ENCODE measurements at regions not wholly inside any gene's neighbourhood (a gene's known extent, or its start where the extent isn't known, plus 50 kb on each side); places are given as distances from the start of the nearest gene placed in this dataset.

DNA sequence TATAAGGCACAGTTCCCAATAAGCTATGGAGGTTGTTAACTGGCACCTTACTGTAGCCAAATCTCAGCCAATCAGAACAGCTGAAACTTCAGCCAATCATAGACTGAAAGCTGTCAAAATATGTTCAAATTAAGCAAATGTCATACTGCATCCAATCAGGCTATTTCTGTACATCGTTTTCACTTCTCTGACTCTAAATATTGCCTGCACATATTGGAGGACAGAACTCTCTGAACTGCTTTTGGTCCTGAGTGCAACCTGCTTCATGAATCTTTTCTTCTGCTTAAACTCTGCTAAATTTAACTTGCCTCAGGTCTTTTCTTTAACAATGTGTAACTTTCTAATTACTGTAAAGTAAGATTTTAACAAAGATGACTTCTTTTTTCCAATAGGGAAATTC is 1198.9 kb upstream of the PCDH7 start:
- DNase-seq (ENCODE audit: low read depth, low spot score) = no peak

DNA sequence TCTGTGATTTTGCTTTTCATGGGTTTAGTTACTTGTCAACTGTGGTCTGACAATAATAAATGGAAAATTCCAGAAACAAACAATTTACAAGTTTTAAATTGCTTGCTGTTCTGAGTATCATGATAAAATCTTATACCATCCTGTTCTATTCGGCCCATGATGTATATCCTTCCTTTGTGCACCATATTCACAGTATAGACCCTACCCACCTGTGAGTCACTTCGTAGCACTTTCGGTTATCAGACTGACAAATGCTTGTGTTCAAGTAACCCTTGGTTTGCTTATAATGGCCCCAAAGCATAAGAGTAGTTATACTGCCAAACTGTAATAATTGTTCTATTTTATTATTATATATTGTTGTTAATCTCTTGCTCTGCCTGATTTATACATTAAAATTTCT is 1183.4 kb upstream of the PCDH7 start:
- DNase-seq (ENCODE audit: low read depth, low spot score) = no peak

DNA sequence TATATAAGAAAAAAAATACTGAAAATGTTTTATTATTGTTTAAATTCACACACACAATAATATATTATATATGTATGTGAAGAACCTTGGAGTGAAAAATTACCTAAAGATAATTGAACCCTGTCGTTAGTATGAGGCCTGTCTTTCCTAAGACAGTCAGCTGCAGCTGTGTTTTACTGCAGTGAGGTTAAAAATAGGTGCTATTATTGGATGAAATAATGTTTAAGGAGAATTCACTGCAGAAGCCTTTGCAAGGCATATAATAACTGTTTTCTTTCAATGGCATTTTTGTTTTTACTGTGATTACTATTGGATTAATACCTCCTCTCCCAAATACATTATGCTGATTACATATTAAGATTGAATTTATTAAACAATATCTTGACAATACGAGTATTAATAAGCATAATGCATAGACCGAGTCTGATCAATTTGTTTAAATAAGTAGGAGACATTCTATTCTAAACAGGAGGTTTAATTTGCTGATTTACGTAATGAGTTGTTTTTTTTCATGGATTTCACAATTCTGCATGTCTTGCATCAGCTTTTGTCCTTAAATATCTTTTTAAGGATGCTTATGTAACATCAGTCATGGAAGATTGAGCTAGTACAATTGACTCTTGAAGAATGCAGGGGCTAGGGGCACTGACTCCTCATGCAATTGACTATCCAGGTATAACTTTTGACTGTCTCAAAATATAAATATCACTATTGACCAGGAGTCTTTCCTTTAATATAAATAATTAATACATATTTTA is 1181.1 kb upstream of the PCDH7 start:
- no peak for DNase-seq (ENCODE audit: low read depth, low spot score)

DNA sequence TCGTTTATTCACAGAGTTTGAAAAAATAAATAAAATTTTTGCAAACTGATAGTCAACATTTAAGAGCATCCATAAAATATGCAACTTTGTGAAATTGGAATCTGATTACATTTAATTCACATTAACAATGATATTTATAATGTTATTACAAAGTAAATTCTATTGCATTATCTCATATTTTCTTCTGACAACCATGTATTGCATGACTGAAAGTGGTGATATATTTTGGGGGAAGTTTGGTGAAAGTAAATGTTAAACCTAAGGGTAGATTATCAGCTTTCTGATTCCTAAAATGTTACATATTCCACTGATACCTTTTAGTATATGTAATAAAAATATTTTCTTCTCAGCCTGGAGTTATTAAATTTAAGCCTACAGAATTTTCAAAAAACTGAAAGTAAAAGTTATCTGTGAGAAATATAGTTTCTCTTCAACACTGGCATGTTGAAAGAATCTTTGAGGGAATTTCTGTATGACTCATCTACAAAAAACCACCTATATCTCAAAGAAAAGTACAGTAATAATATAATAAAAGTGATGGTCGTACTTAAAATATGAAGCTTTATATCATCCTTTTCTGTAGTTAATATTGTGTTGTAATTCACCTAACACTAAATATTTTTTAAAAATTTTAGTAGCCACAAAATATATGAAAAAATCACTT is 1179.6 kb upstream of the PCDH7 start:
- DNase-seq (ENCODE audit: low read depth, low spot score) = no peak

DNA sequence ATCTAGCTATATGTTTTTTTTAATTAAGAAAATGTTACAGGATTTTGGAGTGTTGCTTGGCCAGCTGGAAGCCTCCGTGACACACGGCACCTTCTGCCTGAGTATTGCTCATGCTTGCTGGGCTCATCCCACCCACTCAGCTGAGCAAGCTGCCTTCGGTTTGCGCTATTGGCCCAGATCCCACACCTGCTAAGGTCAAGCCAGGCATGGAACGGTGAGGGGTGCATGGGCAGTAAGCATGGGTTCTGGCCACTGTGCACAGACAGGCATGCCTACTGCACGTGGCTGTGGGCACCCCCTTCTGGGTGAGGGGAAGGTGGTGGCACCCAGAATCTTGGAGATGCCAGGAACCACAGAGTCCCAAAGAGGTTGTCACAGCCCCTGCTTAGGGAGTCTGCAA is 1178.4 kb upstream of the PCDH7 start:
- no peak for DNase-seq (ENCODE audit: low read depth, low spot score)

DNA sequence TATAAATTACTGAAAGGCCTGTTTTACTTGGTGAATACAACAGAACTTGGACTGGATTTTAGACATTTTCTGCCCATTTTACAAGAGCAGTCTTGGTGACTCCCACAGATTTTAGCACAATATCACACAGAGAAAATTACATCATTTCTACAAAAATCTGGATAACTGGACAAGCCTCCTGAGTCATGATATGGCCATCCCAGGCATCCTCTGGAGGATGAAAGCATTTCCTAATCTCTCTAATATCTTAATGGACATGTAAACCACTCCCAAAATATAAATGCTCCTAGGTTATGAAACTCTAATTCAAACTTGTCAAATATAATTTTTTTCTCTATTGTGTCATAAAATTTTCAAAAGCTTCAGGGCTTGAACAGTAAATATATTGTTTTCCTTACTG is 1170.8 kb upstream of the PCDH7 start:
- DNase-seq (ENCODE audit: low read depth, low spot score) = no peak

DNA sequence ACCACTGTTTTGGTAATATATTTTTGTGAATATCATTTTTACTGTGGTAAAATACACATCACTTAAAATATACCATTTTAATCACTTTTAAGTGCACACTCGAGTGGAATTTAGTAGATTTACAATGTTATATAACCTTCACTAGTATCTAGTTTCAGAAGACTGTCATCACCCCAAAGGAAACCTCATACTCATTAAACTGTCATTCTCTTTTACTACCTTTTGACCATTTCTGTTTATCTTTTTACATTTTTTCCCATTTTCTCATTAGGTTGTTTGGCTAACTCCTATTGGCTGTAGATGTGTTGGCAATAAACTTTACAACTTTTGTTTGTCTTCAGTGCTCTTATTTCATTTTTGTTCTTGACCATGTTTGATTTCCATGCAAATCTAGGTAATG is 1168.3 kb upstream of the PCDH7 start:
- no peak for DNase-seq (ENCODE audit: low read depth, low spot score)

DNA sequence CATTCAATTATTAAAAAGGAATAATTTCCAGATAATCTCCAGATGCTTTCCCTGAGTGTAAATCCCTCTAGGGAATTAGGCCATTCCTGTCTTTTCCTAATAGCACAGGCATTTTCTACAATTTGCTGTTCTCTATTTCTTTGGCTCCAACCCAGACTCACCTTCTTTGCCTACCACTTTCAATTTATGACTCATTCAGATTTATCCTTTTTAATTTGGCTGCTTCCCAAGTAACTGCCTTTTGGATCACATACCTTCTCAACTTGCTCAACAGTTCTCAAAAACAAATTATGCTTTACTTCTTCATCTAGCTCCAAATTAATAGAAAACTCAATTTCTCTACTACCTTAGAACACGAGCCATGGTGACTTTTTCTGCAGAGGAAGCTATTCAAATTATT is 1166.3 kb upstream of the PCDH7 start:
- no peak for DNase-seq (ENCODE audit: low read depth, low spot score)

DNA sequence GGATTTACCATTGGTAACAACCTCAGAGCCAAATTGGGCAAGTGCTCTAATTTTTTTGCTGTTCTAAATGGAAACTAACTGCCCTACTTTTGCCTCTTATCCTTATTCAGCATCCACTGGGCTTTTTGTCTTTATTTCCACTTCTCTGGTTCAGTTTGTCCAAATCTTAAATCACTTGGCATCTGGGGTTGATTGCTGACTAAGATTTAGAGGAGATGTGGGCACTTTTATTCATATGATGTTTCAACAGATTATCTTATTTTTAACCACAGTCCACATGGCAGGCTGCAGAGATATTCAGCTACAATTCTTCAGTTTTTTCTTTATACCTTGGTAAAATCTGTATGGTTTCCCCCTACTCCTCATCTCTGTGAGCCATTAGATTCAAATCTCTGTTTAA is 1161.4 kb upstream of the PCDH7 start:
- DNase-seq (ENCODE audit: low read depth, low spot score) = no peak

DNA sequence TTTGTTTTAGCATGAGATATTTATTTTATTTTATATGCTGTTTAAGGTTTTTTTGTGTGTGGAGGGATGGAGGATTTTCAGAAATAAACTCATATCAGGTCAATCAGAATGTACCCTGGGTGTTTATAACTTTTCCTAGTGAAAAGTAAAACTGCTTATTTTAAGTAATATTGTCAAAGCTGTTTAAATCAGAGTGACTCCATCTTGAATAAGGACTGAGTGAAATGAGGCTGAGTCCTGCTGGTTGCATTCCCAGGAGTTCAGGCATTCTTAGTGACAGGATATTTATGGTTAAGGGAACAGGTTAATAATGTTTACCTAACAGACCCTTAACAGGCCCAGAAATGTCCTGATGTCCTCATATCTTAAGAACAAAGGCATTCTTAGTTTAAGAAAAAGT is 1160.9 kb upstream of the PCDH7 start:
- DNase-seq (ENCODE audit: low read depth, low spot score) = no peak

DNA sequence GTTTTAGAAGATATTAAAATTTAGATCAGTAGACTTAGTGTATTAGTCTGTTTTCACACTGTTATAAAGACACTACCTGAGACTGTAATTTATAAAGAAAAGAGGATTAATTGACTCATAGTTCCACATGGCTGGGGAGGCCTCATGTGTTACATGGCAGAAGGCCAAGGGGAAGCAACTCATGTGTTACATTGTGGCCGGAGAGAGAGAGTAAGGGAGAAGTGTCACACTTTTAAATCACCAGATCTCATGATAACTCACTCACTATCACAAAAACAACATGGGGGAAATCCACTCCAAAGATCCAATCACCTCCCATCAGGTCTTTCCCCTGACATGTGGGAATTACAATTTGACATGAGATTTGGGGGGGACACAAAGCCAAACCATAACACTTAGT is 1159.7 kb upstream of the PCDH7 start:
- DNase-seq (ENCODE audit: low read depth, low spot score) = no peak

DNA sequence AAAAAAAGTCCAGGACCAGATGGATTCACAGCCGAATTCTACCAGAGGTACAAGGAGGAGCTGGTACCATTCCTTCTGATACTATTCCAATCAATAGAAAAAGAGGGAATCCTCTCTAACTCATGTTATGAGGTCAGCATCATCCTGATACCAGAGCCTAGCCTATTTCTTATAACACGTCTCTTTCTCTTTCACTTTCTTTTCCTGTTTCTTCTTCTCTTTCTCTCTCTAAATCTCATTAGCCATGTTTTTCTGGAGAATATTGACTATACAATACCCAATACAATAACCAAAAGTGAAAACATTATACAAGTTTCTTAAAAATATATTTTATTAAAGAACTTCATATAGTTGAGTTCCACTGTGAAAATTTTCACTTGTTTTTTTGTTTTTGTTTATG is 1154.9 kb upstream of the PCDH7 start:
- DNase-seq (ENCODE audit: low read depth, low spot score) = no peak

DNA sequence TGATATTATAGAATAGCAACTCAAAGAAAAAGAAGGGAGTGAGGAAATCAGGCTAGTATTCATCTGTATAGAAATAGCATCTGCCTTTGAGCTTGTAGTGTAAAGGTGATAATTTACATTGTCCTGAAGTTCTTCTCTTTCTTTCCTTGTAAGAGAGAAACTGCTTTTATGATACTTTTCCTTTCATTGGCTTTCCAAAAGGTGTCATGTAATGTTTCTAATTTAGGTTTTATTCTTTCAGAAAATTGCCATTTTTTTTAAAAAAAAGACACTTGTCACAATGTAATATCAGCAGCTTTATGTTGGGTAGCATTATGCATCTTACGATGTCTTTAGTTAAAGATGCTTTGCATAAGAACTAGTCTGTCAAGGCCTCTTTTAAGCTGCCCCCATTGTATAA is 1153.8 kb upstream of the PCDH7 start:
- no peak for DNase-seq (ENCODE audit: low read depth, low spot score)

DNA sequence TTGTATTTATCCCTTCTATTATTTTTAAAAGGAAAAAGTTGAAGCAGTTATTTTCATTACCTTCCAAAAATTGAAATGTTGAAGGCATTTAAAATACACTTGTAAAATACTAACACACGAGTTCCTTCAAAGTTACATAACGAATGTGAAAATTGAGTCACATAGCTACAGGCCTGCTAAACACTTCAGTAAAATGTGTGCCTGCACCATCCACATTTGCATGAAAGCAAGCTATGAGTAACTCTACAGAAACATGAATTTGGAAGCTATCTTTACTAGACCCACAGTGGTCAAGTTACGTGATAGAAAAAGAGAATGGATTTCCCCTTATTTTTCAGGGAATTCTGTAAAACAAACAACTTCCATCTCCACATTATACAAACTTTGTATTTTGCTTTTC is 1148.8 kb upstream of the PCDH7 start:
- DNase-seq (ENCODE audit: low read depth, low spot score) = no peak

DNA sequence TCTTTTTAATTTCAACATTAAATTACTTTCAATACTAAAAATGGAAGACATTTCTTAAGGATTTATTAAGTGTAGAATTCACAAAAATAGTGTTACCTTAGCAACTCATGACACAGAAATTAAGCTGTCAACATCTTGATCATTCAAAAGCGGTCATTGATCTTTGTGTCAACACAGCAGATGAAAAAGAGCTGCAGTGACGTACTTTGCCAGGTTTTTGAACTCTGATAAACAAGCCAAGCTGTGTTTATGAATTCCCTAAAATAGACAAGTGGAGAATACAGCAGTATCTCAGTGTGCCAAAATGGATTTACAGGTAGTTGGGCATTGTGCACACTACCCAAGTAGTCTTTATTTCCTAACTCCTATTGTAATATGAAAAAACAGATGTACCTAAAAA is 1141.8 kb upstream of the PCDH7 start:
- DNase-seq (ENCODE audit: low read depth, low spot score) = no peak

DNA sequence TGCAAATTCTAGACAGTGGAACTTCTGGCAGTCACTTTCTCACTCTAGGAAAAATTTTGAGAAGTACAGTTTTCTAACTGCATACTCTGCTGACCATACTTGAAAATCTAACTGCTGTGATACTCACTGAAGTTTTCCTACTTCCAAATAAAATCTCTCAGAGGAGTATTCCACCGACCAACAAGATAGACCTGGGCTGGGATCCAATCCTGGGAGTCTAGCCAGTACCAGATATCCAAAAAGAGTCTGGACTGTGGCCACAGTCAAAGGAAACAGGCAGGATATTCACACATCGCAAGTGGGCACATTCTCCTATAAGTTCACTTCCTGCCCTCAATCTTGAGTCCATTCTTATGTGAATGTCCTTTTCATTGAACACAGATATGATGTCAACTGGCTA is 1138.7 kb upstream of the PCDH7 start:
- no peak for DNase-seq (ENCODE audit: low read depth, low spot score)

DNA sequence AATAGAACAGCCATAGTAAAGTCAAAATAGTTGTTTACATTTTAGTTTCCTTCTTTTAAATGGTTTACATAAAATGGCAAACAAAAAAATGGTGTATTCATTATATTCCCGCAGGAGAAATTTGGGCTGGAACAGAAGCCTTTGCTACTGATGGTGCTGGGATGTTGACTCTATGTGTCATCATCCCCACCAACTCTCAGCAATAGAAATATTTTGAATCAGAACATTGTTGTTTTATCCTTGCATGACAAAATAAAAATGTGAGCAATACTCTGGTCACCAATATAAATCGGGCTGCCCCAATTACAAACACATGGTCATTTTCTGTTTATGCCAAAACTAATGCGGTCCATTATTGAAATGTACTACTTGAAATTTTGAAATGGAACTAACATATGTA is 1131.6 kb upstream of the PCDH7 start:
- DNase-seq (ENCODE audit: low read depth, low spot score) = no peak

DNA sequence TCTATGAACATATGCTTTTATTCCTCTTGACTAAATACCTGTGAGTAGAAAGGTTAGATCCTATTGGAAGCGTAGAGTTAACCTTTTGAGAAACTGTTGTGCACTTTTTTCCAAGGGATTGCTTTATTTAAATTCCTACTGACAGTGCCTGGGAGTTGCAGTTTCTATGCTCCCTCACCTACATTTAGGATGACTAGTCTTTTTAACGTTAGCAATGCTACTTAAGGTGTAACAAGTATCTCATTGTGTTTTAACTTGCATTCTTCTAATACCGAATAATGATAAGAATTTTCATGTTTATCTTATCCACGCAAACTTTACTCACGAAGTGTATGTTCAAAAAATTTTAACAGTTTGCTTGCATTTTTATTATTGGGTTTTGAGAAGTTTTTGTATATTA is 1123.9 kb upstream of the PCDH7 start:
- no peak for DNase-seq (ENCODE audit: low read depth, low spot score)

DNA sequence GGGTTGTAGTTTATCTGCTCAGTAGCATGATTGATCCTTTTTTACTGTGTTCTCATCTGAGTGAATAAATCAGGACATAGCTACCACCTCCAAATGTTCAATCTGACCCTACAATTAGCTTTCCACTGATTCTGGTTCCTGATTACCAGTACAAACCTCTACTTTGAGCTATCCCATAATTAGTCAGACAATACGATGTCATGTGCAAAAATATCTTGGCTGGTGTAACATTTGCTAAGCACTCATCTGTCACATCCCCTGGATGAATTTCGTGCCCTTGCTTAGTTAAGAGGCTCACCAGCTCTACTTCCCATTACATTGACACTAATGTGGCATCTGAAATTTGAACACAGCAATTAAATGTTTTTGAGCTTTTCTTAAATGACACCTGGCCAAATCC is 1101.0 kb upstream of the PCDH7 start:
- DNase-seq (ENCODE audit: low read depth, low spot score) = no peak

DNA sequence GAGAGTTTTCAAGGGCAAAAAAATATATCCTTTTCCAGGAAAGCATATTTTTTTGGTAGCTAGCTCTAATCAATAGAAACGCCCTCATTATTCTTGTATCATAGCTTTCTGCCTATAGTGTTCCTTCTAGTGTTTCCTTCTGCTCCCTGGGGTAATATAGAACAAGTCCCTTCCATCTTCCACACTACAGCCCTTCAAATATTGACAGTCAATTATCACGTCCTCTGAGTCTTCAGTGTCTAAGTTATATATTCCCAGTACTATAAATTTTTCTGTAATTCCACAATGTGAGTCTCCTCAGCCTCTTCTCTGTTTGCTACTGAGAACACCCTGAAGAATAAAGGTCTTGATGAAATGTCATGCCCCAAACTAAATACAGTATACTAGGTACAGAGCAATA is 1088.0 kb upstream of the PCDH7 start:
- no peak for DNase-seq (ENCODE audit: low read depth, low spot score)

DNA sequence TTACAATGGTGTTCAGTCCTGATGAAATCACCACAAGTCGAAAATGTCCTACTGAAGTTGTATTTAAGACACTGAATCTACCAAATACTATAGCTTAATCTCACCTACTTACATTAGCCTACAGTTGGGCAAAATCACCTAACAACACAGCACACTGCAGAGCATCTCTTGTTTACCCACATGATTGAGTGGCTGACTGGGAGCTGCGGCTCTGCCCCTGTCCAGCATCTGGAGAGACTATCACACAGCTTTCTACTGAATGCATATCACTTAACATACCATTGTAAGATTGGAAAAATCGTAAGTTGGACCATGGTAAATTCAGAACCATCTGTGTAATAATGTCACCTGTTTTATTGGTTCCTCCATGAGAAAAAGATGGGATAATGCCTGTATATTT is 1083.2 kb upstream of the PCDH7 start:
- no peak for DNase-seq (ENCODE audit: low read depth, low spot score)

DNA sequence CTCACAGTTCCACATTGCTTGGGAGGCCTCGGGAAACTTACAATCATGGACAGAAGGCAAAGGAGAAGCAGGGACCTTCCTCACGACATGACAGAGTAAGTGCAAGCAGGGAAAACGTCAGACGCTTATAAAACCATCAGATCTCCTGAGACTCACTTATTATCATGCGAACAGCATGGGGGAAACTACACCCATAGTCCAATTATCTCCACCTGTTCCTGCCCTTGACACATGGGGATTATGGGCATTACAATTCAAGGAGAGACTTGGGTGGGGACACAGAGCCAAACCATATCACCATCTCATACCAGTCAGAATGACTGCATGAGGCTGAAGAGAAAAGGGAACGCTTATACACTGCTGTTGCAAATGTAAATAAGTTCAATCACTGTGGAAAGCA is 1066.9 kb upstream of the PCDH7 start:
- no peak for DNase-seq (ENCODE audit: low read depth, low spot score)

DNA sequence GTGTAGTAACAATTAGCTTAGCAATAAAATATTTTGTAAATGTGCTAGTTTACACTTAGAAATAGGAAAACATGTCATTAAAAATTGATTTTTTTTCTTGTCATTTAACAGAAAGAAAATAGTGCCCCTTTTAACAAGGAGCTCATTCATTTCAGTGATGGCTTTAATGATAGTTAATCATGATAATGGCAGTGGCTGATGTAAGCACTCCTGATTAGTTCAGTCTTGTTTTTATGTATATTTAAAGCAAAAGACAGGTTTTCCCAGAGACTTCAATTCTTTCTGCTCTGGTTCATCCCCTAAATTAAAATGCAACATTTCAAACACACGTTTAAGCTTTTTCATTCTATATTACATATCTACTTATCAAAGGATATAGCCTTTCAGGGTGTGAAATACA is 1039.5 kb upstream of the PCDH7 start:
- DNase-seq (ENCODE audit: low read depth, low spot score) = no peak

DNA sequence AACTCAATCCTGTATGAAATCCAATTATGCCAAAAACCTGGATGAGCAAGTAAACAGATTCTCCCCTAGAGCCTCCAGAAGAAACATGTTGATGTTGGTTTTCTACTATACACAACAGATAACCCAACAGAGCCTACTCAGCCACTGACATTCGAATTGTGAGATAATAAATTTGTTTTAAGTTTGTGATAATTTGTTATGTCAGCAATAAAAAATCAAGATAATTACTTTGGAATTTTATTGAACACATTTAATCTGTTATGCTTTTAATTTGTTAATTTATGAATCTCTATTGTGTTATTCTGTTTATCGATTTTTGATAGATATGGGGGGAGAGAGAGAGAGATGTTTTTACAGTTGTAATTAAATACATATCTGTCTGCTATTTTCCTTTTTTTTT is 1016.1 kb upstream of the PCDH7 start:
- DNase-seq (ENCODE audit: low read depth, low spot score) = no peak
